OCI-LY3 (cell line): ENCODE measurements at regions not wholly inside any gene's neighbourhood (a gene's known extent, or its start where the extent isn't known, plus 50 kb on each side); places are given as distances from the start of the nearest gene placed in this dataset.

Experiments used
- H2AFZ ChIP-seq: fragments of 200-600, 300-600 bp; shearing (Covaris generic); 2 replicates; pipeline ENCODE4 v1.6.0; 2014; ENCODE audit warnings: antibody characterized with exemption, low read depth, low read length
- H3K27ac ChIP-seq: fragments of 200-600, 300-600 bp; sonication (generic); 2 replicates; pipeline ENCODE4 v1.5.1; 2014; ENCODE audit warnings: mild to moderate bottlenecking, low read length, moderate library complexity, mixed read lengths
- H3K27me3 ChIP-seq: fragments of 200-600, 300-600 bp; sonication (generic); 2 replicates; pipeline ENCODE4 v1.6.1; 2014; ENCODE audit warnings: low read depth, low read length, mixed read lengths
- H3K36me3 ChIP-seq: fragments of 200-600, 300-600 bp; sonication (generic); replicated peaks from 2 replicates; pipeline ENCODE3; 2014; ENCODE audit warnings: low read depth, low read length, mixed read lengths
- H3K4me1 ChIP-seq: fragments of 300-600, 200-600 bp; sonication (generic); 2 replicates; pipeline ENCODE4 v1.6.1; 2014; ENCODE audit warnings: low read length, mixed read lengths
- H3K4me2 ChIP-seq: fragments of 200-600, 300-600 bp; sonication (generic); 2 replicates; pipeline ENCODE4 v1.6.1; 2014; ENCODE audit warnings: low read length, mixed read lengths
- H3K4me3 ChIP-seq: fragments of 300-600, 200-600 bp; sonication (generic); 2 replicates; pipeline ENCODE4 v1.5.1; 2014; ENCODE audit warnings: antibody characterized with exemption, mild to moderate bottlenecking, low read length, moderate library complexity
- H3K79me2 ChIP-seq: fragments of 300-600, 200-600 bp; shearing (Covaris generic); 2 replicates; pipeline ENCODE4 v1.6.1; 2014; ENCODE audit warnings: mild to moderate bottlenecking, low read length, mixed read lengths
- H3K9ac ChIP-seq: fragments of 300-600, 200-600 bp; shearing (Covaris generic); 2 replicates; pipeline ENCODE4 v1.6.0; 2014; ENCODE audit warnings: mild to moderate bottlenecking, low read length, moderate library complexity
- H3K9me3 ChIP-seq: fragments of 200-600, 300-600 bp; shearing (Covaris generic); 2 replicates; pipeline ENCODE4 v1.6.1; 2014; ENCODE audit warnings: low read length, mixed read lengths; ENCODE audit not compliant: insufficient read depth
- H4K20me1 ChIP-seq: fragments of 200-600, 300-600 bp; sonication (generic); 2 replicates; pipeline ENCODE4 v1.6.1; 2016; ENCODE audit warnings: low read length, mixed read lengths; ENCODE audit not compliant: insufficient read depth
- CTCF ChIP-seq: fragments of 200-600, 300-600 bp; sonication (generic); IDR thresholded peaks from 2 replicates; pipeline ENCODE4 v1.5.1; 2014; ENCODE audit warnings: antibody characterized with exemption, low read length, low read depth
- EZH2phosphoT487 ChIP-seq: fragments of 200-600 bp; shearing (Covaris generic); IDR thresholded peaks from 2 replicates; pipeline ENCODE4 v1.6.1; 2018; ENCODE audit warnings: antibody characterized with exemption, mixed run types, low read depth

- H3K9ac ChIP-seq, result no peak overlapping the region
- no peaks in the 10 kb centered on the region for H3K4me1 ChIP-seq
- H4K20me1 ChIP-seq, result no peaks in the 10 kb centered on the region
- H2AFZ ChIP-seq, result no peak overlapping the region
- H3K27me3 ChIP-seq, result peaks cover 23% of the 10 kb centered on the region
- H3K79me2 ChIP-seq, result no peaks in the 10 kb centered on the region
- H3K9me3 ChIP-seq, result no peaks in the 10 kb centered on the region
- H3K4me3 ChIP-seq, result no peak overlapping the region
- no peak overlapping the region for H3K27ac ChIP-seq
- no peaks in the 10 kb centered on the region for H3K36me3 ChIP-seq
- H3K4me2 ChIP-seq, result no peak overlapping the region
- no peak for TF ChIP-seq CTCF
- TF ChIP-seq EZH2phosphoT487, result no peak
Measured at GRCh38 chr22:44399906-44400762, 87.4 kb upstream of the SHISAL1 start.

DNA sequence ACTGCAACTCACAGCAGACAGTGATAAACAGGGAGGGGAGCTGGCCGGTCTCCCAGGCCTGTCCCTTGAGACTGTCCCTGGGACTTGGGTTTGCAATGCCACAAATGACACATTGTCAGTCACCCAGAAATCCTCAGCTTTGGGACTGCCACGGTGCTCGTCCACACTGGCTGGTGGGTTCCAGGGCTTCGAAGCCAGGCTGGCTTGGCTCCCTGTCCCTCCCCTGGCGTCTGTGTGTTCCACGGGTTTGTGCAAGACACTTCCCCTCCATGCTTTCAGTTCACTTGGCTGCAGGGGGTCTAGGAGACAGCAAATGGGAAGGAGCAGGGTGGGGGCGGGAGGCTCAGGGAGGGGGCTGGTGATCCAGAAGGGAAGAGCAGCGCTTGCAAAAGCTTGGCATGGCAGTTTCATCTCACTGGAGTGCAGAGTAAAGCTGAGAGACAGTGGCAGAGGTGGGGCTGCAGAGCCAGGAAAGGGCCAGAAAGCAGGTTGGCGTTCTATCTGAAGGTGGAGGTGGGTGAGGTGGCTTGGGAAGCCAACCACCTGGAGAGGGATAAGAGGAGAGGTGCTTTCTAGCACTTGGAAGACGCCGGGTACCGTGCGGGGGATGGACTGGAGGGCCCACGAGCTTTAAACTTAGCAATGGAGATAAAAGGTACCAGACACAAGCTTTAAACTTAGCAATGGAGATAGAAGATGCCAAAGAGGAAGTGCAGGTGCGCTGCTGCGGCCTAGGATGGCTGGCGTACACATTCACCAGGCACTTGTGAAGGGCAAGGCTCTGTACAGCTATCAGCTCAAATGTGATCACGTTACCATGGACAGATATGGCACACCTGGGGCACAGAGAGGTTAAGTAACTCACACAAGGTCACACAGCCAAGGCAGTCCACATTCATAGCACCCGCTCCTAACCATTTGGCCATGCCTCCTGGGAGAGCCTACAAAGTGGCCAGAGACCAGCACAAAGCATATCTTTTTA, 86.4 kb upstream of the SHISAL1 start:
- Histone ChIP-seq H2AFZ (no peak overlapping the region), H3K27me3 (peaks cover 24% of the 10 kb centered on the region), H3K9me3 (no peaks in the 10 kb centered on the region), H4K20me1 (no peaks in the 10 kb centered on the region), H3K36me3 (no peaks in the 10 kb centered on the region), H3K79me2 (no peaks in the 10 kb centered on the region), H3K4me2 (no peak overlapping the region), H3K4me1 (no peaks in the 10 kb centered on the region), H3K27ac (no peak overlapping the region), H3K4me3 (no peak overlapping the region), H3K9ac (no peak overlapping the region)
- TF ChIP-seq CTCF (no peak), EZH2phosphoT487 (no peak)

DNA sequence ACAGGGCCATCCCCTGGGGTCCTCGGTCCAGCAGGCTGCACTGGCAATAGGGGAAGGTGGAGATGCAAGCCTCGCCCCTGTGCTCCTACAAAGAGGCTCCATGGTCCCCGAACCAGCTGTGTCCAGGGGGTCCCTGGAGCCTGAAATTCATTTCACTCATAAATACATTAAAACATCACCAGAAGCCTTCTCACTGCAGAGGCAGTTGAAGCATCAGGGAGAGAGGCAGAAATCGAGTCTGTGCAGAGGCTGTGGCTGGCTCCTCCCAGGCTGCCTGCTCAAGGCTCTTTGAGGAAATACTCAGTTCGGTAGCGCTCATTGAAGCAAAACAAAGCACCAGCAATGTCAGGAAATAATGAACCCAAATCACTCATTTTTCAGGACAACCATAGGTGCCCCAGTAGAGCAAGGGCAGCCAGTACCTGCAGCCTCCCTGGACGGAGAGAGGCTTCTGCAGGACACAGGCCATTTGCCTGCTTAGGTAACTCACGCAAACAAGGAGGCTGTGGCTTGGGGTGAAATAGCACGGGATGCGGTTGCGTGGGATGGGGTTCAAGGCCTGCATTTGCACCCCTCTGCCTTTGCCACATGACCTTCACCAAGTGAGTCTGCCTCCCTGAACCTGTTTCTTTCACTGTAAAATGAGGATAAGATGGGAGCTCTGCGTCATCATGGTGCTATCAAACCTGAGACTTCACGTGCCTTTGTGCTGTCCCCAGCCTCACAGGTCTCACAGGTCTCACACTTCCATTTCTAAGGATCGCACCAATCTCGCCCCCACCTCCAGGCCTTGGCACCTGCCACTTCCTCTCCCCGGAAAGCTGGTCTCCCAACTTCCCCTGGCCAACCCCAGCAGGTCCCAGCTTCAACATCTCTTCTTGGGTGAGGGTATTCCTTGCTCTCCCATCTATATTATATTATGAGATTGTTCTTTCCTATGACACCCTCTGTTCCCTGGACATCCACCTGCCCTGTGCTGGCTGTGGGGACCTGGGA, 84.3 kb upstream of the SHISAL1 start:
- Histone ChIP-seq H3K4me3 (no peak overlapping the region), H3K4me1 (no peaks in the 10 kb centered on the region), H3K9ac (no peak overlapping the region), H3K27ac (no peak overlapping the region), H3K4me2 (no peak overlapping the region), H3K9me3 (no peaks in the 10 kb centered on the region), H3K36me3 (no peaks in the 10 kb centered on the region), H3K27me3 (peaks cover 34% of the 10 kb centered on the region), H3K79me2 (no peaks in the 10 kb centered on the region), H2AFZ (no peak overlapping the region), H4K20me1 (no peaks in the 10 kb centered on the region)
- no peak for TF ChIP-seq EZH2phosphoT487
- no peak for TF ChIP-seq CTCF
